Globus pallidus (tissue), 1 donor: ENCODE measurements at regions not wholly inside any gene's neighbourhood (a gene's known extent, or its start where the extent isn't known, plus 50 kb on each side); places are given as distances from the start of the nearest gene placed in this dataset.
"Not testable (repeated sequence)": the region's sequence is repeated elsewhere in the genome, so short reads cannot be mapped to it uniquely, and the experiment has no call there.

Source experiments
- DNase-seq: peaks from one replicate; pipeline ENCODE4 v3.0.0-alpha.2; 2015; ENCODE audit warnings: low spot score

- no peak for DNase-seq
These were observed 602.5 kb downstream of the TMA16 start for GRCh38 chr4:164096766-164097518.

DNA sequence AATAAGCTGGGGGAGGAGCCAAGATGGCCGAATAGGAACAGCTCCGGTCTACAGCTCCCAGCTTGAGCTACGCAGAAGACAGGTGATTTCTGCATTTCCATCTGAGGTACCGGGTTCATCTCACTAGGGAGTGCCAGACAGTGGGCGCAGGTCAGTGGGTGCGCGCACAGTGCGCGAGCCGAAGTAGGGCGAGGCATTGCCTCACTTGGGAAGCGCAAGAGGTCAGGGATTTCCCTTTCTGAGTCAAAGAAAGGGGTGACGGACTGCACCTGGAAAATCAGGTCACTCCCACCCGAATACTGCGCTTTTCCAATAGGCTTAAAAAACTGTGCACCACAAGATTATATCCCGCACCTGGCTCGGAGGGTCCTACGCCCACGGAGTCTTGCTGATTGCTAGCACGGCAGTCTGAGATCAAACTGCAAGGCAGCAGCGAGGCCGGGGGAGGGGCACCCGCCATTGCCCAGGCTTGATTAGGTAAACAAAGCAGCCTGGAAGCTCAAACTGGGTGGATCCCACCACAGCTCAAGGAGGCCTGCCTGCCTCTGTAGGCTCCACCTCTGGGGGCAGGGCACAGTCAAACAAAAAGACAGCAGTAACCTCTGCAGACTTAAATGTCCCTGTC, 606.4 kb downstream of the TMA16 start:
- not testable (repeated sequence) for DNase-seq

DNA sequence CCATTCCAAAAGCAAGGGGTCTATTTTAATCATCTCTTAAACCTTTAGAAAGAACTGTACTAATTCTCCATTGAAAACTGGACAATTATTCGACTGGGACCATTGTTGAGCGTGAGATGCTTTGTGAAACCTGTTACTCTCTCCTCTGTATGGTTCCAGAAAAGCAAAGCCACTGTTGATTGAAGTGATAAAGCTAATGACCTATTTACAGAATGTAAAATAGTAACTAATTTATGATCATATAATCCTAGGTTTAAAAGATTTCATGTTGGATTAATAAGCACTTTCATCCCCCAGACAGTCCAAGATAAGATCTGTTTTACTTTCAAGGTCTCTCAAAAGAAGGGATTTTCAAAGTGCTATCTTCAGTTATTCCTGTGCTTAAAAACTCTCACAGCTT, 614.5 kb downstream of the TMA16 start:
- no peak for DNase-seq

DNA sequence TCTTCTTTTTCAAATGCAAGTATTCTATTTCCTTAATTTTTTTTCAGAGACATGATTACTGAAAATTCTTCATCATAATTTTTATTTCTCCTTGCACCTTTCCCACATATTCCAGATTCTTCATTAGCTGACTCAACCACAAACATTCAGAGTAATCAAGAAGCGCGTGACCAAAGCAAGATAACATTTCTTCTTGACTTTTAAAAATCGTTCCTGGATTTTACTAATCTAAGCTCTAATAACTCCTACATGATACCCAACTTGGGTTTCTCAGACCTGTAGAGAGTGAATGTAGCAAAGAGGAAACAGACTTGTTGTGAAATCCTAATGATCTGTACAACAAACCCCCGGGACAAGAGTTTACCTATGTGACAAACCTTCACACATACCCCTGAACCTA, 615.0 kb downstream of the TMA16 start:
- no peak for DNase-seq

- no peak for DNase-seq
These were observed 620.7 kb downstream of the TMA16 start for GRCh38 chr4:164115236-164115635.

GRCh38 chr4:164116286-164116685, 621.8 kb downstream of the TMA16 start:
- peak; percentile 93 for DNase-seq

- no peak for DNase-seq
These were observed 619.5 kb upstream of the SMIM31 start for GRCh38 chr4:164134388-164134787.

DNA sequence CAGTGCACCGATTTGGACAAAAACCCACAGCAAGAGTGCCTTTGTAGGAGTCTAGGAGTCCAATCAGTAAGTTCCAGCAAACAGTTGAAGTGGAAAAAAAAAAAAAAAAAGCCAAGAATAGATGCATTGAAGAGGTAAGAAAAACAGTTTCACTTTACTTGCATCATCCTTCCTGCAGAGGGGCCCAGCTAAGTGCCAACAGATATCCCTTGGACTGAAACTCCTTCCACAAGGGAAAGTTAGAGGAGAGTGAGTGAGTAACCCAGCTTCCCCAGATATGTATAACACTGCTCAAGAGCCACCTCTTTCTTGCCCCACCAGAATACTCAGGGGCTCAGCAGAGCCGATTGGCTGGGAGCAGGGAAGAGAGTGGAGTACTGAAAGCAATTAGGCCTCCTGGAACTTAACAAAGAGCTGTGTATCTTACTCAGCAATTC, 617.7 kb upstream of the SMIM31 start:
- no peak for DNase-seq

GRCh38 chr4:164138521-164138920, 615.4 kb upstream of the SMIM31 start:
- no peak for DNase-seq

DNA sequence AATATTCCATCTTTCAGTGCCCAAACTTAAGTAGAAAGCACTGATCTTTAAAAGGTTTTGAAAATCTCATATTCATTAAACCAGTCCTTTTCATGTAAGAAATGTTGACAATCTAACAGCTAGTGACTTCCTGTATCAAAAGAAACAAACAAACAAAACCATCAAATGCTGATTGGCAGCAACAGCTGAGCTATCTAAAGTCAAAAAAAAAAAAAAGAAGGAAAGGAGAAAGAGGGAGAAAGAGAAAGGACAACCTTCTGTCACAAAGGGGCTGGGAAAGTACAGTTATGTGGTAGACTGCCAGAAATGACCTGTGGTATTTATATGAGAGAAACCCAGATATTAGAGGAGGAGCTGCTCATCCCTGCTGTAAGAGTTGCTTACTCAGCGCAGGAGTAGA, 614.6 kb upstream of the SMIM31 start:
- DNase-seq: no peak

DNA sequence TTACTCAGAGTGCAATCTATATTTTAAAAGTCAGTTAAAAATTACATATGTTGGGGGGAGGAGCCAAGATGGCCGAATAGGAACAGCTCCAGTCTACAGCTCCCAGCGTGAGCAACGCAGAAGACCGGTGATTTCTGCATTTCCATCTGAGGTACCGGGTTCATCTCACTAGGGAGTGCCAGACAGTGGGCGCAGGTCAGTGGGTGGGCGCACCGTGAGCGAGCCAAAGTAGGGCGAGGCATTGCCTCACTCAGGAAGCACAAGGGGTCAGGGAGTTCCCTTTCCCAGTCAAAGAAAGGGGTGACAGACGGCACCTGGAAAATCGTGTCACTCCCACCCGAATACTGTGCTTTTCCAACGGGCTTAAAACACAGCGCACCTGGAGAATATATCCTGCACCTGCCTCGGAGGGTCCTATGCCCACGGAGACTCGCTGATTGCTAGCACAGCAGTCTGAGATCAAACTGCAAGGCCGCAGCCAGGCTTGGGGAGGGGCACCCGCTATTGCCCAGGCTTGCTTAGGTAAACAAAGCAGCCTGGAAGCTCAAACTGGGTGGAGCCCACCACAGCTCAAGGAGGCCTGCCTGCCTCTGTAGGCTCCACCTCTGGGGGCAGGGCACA, 612.1 kb upstream of the SMIM31 start:
- not testable (repeated sequence) for DNase-seq

- DNase-seq: no peak
These were observed 599.5 kb upstream of the SMIM31 start for GRCh38 chr4:164154416-164154815.

DNA sequence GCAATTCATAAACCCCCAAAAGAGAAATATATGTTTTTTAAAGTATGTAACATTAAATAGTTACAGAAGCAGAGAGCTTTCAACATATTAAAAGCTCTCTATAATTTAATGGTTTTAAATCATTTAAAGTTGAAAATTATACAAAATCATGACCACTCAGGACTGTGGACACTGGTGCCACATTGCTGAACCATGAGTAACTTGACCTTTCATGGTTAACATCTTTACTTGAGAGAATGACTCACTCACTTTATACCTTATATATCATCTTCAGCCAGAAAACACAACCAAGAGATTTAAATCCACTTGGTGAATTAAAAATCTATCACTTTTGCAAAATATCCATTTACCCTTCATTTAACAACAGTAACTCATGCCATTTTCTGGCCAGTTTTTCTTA, 584.3 kb upstream of the SMIM31 start:
- no peak for DNase-seq

- peak; percentile 78 for DNase-seq
These were observed 576.8 kb upstream of the SMIM31 start for GRCh38 chr4:164177153-164177552.

DNA sequence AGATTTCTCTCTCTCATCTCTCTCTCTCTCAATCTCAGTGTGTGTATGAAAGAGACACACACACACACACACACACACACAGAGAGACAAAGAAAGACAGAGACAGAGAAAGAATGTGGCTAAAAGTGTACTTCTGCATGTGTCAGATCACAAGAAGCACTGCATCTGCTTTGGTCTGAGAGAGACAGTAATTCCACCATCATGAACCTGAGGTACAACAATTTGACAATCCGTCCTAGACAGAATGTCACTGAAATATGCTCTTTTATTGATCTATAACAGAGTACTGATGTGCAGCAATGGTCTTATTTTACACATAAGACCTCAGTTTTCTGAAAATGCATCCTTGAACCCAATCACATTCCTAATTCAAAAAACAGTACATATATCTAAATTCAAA, 576.2 kb upstream of the SMIM31 start:
- DNase-seq: peak; percentile 57

DNA sequence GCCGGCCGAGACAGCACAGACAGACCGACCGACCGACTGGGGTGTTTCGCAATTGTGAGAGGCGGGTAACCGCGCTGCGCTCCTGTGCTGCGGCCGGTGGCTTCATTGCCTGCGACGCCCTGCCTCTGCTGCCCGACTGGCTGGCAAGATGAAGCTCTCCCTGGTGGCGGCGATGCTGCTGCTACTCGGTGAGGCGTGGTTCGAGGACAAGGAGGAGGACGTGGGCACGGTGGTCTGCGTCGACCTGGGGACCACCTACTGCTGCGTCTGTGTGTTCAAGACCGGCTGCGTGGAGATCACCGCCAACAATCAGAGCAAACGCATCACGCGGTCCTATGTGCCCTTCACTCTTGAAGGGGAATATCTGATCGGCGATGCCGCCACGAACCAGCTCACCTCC, 565.7 kb upstream of the SMIM31 start:
- DNase-seq: no peak

DNA sequence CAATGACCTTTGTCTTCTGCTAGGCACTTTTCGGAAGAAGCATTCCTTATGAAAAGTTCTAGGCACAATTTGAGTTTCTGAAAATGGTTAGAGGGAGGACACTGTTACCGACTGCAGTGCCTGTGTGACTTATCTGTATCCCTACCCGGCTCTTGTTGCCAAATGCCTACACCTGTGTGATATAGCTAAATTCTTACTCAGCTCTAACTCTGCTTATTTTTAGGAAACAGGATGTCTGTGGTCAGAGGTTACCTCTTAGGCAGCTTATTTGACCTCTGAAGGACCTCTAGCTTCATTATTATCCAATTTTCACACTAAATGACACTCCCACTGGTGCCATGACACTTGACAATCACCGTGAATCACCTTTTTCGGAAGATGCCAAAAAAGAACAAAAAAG, 561.1 kb upstream of the SMIM31 start:
- DNase-seq: no peak

- no peak for DNase-seq
These were observed 560.3 kb upstream of the SMIM31 start for GRCh38 chr4:164193676-164194075.

- no peak for DNase-seq
These were observed 556.4 kb upstream of the SMIM31 start for GRCh38 chr4:164197556-164197955.

DNA sequence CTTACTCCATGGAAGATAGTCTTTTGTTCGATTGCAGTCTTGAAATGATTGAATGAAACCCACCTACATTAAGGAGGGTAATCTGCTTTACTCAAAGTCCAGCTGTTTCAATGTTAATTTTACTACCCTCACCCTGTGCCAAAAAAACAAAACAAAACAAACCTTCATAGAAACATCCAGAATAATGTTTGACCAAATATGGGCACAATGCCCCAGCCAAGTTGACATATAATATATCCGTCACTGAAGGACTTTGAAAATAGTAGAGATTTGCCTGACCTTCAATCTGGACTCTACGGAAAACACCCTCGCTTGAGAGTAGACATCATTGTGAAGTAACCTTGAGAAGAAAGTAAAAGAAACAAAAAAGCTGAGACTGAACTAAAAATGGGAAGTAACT, 550.5 kb upstream of the SMIM31 start:
- no peak for DNase-seq

DNA sequence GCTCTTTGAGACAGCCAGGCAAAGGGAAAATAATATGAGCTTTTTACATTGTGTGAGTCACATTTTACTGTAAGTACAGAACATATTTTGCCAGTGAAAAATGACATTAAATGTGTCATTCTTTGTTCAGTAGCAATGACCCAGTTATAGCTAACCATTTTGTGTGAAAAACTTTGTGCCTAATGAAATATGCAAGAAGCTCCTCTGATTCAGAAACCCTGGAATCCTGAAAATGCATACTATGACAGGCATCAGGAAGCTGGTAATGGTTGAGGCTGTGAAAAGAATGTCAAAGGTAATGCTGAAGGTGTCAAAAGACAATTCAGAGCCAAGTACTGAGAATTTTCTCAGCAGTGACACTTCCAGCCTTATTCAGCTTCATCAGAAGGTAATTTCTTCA, 549.5 kb upstream of the SMIM31 start:
- no peak for DNase-seq

- DNase-seq: no peak
These were observed 546.5 kb upstream of the SMIM31 start for GRCh38 chr4:164207460-164207859.

GRCh38 chr4:164210377-164210776, 543.6 kb upstream of the SMIM31 start:
- no peak for DNase-seq
